ENCODE measurements at regions not wholly inside any gene's neighbourhood (a gene's known extent, or its start where the extent isn't known, plus 50 kb on each side); places are given as distances from the start of the nearest gene placed in this dataset.
"Not testable (repeated sequence)": the region's sequence is repeated elsewhere in the genome, so short reads cannot be mapped to it uniquely, and the experiment has no call there.

GRCh38 chr16:60392380-60392779 lies 1643.9 kb downstream of the CDH8 start:
- Histone ChIP-seq H3K9me3 (ENCODE audit: control insufficient read depth in 1 of 2, low read length in 2 of 2) (peaks cover 3% of the 10 kb centered on the region in 2 donors), H3K4me3 (ENCODE audit: low read depth in 1 of 2, low read length in 2 of 2) (no peak overlapping the region), H3K27me3 (ENCODE audit: control insufficient read depth in 1 of 2, insufficient read depth in 2 of 2, low read length in 2 of 2) (no peaks in the 10 kb centered on the region), H3K4me1 (ENCODE audit: control insufficient read depth in 1 of 2, insufficient read depth in 2 of 2, low read length in 2 of 2) (no peaks in the 10 kb centered on the region), H3K36me3 (ENCODE audit: control insufficient read depth in 1 of 2, insufficient read depth in 2 of 2, low read length in 2 of 2) (no peaks in the 10 kb centered on the region), H3K9ac (ENCODE audit: low read depth in 1 of 2, low read length in 2 of 2) (no peak overlapping the region), H3K27ac (ENCODE audit: low read depth, low read length) (no peak overlapping the region)

DNA sequence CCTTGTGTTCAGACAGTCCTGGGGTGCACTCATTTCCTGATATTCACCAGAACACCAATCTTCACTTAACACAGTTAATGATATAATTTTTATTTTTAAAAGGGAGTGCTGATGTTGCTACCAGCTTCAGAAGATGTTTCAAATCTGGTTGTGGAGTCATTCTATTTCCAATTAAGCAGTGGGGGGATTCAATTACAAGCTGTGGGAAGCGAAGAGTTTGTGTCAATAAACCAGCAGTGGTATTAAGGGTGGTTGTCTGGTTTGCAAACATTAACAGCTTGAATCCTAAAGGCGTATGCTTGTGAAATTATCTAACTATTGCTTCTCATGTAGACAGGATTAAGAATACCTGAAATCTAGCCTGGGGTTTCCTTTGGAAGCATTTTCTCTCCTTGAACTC lies 1637.5 kb upstream of the GOT2 start:
- Histone ChIP-seq H3K27me3 (ENCODE audit: control insufficient read depth in 1 of 2, insufficient read depth in 2 of 2, low read length in 2 of 2) (no peaks in the 10 kb centered on the region), H3K36me3 (ENCODE audit: control insufficient read depth in 1 of 2, insufficient read depth in 2 of 2, low read length in 2 of 2) (no peaks in the 10 kb centered on the region), H3K4me3 (ENCODE audit: low read depth in 1 of 2, low read length in 2 of 2) (no peak overlapping the region), H3K4me1 (ENCODE audit: control insufficient read depth in 1 of 2, insufficient read depth in 2 of 2, low read length in 2 of 2) (no peaks in the 10 kb centered on the region), H3K27ac (ENCODE audit: low read depth, low read length) (no peak overlapping the region), H3K9me3 (ENCODE audit: control insufficient read depth in 1 of 2, low read length in 2 of 2) (peaks cover 0 to 5% of the 10 kb centered on the region in 2 donors), H3K9ac (ENCODE audit: low read depth in 1 of 2, low read length in 2 of 2) (no peak overlapping the region)

DNA sequence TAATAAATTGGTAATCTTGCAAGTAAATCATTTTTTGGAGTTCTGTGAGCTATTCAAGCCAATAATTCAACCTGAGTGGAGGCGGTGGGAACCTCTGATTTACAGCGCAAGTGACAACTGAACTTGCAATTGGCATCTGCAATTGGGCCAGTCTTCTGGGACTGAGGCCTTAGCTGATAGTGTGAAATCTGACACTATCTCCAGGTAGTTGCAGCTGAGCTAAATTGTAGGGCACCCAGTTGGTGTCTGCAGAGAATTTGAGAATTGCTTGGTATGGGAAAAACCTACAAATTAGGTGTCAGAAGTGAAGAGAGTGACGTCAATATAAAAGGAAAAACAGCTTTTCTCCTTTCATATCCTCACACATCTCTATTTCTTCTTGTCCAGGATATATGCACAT lies 1633.6 kb upstream of the GOT2 start:
- H3K9me3 ChIP-seq (ENCODE audit: control insufficient read depth in 1 of 2, low read length in 2 of 2), result peaks cover 0 to 6% of the 10 kb centered on the region in 2 donors
- H3K27ac ChIP-seq (ENCODE audit: low read depth, low read length), result no peak overlapping the region
- H3K36me3 ChIP-seq (ENCODE audit: control insufficient read depth in 1 of 2, insufficient read depth in 2 of 2, low read length in 2 of 2), result no peaks in the 10 kb centered on the region
- no peak overlapping the region for H3K4me3 ChIP-seq (ENCODE audit: low read depth in 1 of 2, low read length in 2 of 2)
- no peaks in the 10 kb centered on the region for H3K4me1 ChIP-seq (ENCODE audit: control insufficient read depth in 1 of 2, insufficient read depth in 2 of 2, low read length in 2 of 2)
- no peak overlapping the region for H3K9ac ChIP-seq (ENCODE audit: low read depth in 1 of 2, low read length in 2 of 2)
- no peaks in the 10 kb centered on the region for H3K27me3 ChIP-seq (ENCODE audit: control insufficient read depth in 1 of 2, insufficient read depth in 2 of 2, low read length in 2 of 2)

- H3K9me3 ChIP-seq (ENCODE audit: control insufficient read depth in 1 of 2, low read length in 2 of 2), result peaks cover 0 to 4% of the 10 kb centered on the region in 2 donors
- H3K27ac ChIP-seq (ENCODE audit: low read depth, low read length), result no peak overlapping the region
- no peaks in the 10 kb centered on the region for H3K36me3 ChIP-seq (ENCODE audit: control insufficient read depth in 1 of 2, insufficient read depth in 2 of 2, low read length in 2 of 2)
- no peaks in the 10 kb centered on the region for H3K4me1 ChIP-seq (ENCODE audit: control insufficient read depth in 1 of 2, insufficient read depth in 2 of 2, low read length in 2 of 2)
- no peak overlapping the region for H3K9ac ChIP-seq (ENCODE audit: low read depth in 1 of 2, low read length in 2 of 2)
- no peaks in the 10 kb centered on the region for H3K27me3 ChIP-seq (ENCODE audit: control insufficient read depth in 1 of 2, insufficient read depth in 2 of 2, low read length in 2 of 2)
- H3K4me3 ChIP-seq (ENCODE audit: low read depth in 1 of 2, low read length in 2 of 2), result no peak overlapping the region
These were observed 1629.5 kb upstream of the GOT2 start for GRCh38 chr16:60363566-60363965.

DNA sequence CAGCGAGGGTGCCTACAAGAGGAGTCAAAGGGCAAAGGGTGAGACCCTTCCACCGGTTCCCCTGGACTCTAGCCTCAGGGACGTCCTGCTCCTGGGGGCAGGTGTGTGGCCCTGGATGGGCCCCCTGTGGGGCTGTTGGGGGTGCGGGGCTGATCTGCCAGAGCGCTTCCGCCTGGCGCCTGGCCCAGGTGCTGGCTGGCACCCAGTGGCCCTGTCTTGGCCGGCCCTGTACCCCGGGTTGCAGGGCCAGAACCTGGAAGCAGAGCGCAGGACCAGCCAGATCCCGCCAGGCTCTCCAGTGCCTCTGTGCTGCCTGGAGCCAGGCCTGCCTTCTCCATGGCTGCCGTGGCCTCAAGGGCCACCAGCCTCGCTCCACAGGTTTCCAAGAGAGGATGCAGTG lies 1625.8 kb upstream of the GOT2 start:
- not testable (repeated sequence) for H3K4me3 ChIP-seq (ENCODE audit: low read depth in 1 of 2, low read length in 2 of 2); H3K27ac ChIP-seq (ENCODE audit: low read depth, low read length); H3K27me3 ChIP-seq (ENCODE audit: control insufficient read depth in 1 of 2, insufficient read depth in 2 of 2, low read length in 2 of 2); H3K9me3 ChIP-seq (ENCODE audit: control insufficient read depth in 1 of 2, low read length in 2 of 2); H3K36me3 ChIP-seq (ENCODE audit: control insufficient read depth in 1 of 2, insufficient read depth in 2 of 2, low read length in 2 of 2); H3K4me1 ChIP-seq (ENCODE audit: control insufficient read depth in 1 of 2, insufficient read depth in 2 of 2, low read length in 2 of 2); H3K9ac ChIP-seq (ENCODE audit: low read depth in 1 of 2, low read length in 2 of 2)

GRCh38 chr16:60359412-60359811 lies 1625.3 kb upstream of the GOT2 start:
- H3K4me3 ChIP-seq (ENCODE audit: low read depth in 1 of 2, low read length in 2 of 2); H3K4me1 ChIP-seq (ENCODE audit: control insufficient read depth in 1 of 2, insufficient read depth in 2 of 2, low read length in 2 of 2); H3K27ac ChIP-seq (ENCODE audit: low read depth, low read length); H3K9ac ChIP-seq (ENCODE audit: low read depth in 1 of 2, low read length in 2 of 2); H3K36me3 ChIP-seq (ENCODE audit: control insufficient read depth in 1 of 2, insufficient read depth in 2 of 2, low read length in 2 of 2); H3K27me3 ChIP-seq (ENCODE audit: control insufficient read depth in 1 of 2, insufficient read depth in 2 of 2, low read length in 2 of 2); H3K9me3 ChIP-seq (ENCODE audit: control insufficient read depth in 1 of 2, low read length in 2 of 2): not testable (repeated sequence)

- not testable (repeated sequence) for H3K4me3 ChIP-seq (ENCODE audit: low read depth in 1 of 2, low read length in 2 of 2); H3K4me1 ChIP-seq (ENCODE audit: control insufficient read depth in 1 of 2, insufficient read depth in 2 of 2, low read length in 2 of 2); H3K27ac ChIP-seq (ENCODE audit: low read depth, low read length); H3K36me3 ChIP-seq (ENCODE audit: control insufficient read depth in 1 of 2, insufficient read depth in 2 of 2, low read length in 2 of 2); H3K27me3 ChIP-seq (ENCODE audit: control insufficient read depth in 1 of 2, insufficient read depth in 2 of 2, low read length in 2 of 2); H3K9ac ChIP-seq (ENCODE audit: low read depth in 1 of 2, low read length in 2 of 2); H3K9me3 ChIP-seq (ENCODE audit: control insufficient read depth in 1 of 2, low read length in 2 of 2)
These were observed 1623.9 kb upstream of the GOT2 start for GRCh38 chr16:60357876-60358522.

- no peaks in the 10 kb centered on the region for H3K4me1 ChIP-seq (ENCODE audit: control insufficient read depth in 1 of 2, insufficient read depth in 2 of 2, low read length in 2 of 2)
- no peak overlapping the region for H3K4me3 ChIP-seq (ENCODE audit: low read depth in 1 of 2, low read length in 2 of 2)
- H3K9ac ChIP-seq (ENCODE audit: low read depth in 1 of 2, low read length in 2 of 2), result no peak overlapping the region
- H3K36me3 ChIP-seq (ENCODE audit: control insufficient read depth in 1 of 2, insufficient read depth in 2 of 2, low read length in 2 of 2), result no peaks in the 10 kb centered on the region
- H3K27me3 ChIP-seq (ENCODE audit: control insufficient read depth in 1 of 2, insufficient read depth in 2 of 2, low read length in 2 of 2), result no peaks in the 10 kb centered on the region
- no peak overlapping the region for H3K27ac ChIP-seq (ENCODE audit: low read depth, low read length)
- peaks cover 3 to 4% of the 10 kb centered on the region in 2 donors for H3K9me3 ChIP-seq (ENCODE audit: control insufficient read depth in 1 of 2, low read length in 2 of 2)
These were observed 1612.1 kb upstream of the GOT2 start for GRCh38 chr16:60346256-60346655.

- H3K9me3 ChIP-seq (ENCODE audit: control insufficient read depth in 1 of 2, low read length in 2 of 2), result peaks cover 9 to 10% of the 10 kb centered on the region in 2 donors
- no peak overlapping the region for H3K27ac ChIP-seq (ENCODE audit: low read depth, low read length)
- no peaks in the 10 kb centered on the region for H3K4me1 ChIP-seq (ENCODE audit: control insufficient read depth in 1 of 2, insufficient read depth in 2 of 2, low read length in 2 of 2)
- no peak overlapping the region for H3K4me3 ChIP-seq (ENCODE audit: low read depth in 1 of 2, low read length in 2 of 2)
- H3K36me3 ChIP-seq (ENCODE audit: control insufficient read depth in 1 of 2, insufficient read depth in 2 of 2, low read length in 2 of 2), result no peaks in the 10 kb centered on the region
- H3K9ac ChIP-seq (ENCODE audit: low read depth in 1 of 2, low read length in 2 of 2), result no peak overlapping the region
- no peaks in the 10 kb centered on the region for H3K27me3 ChIP-seq (ENCODE audit: control insufficient read depth in 1 of 2, insufficient read depth in 2 of 2, low read length in 2 of 2)
These were observed 1603.6 kb upstream of the GOT2 start for GRCh38 chr16:60337671-60338070.

- no peak overlapping the region for H3K9ac ChIP-seq (ENCODE audit: low read depth in 1 of 2, low read length in 2 of 2)
- no peaks in the 10 kb centered on the region for H3K36me3 ChIP-seq (ENCODE audit: control insufficient read depth in 1 of 2, insufficient read depth in 2 of 2, low read length in 2 of 2)
- H3K4me1 ChIP-seq (ENCODE audit: control insufficient read depth in 1 of 2, insufficient read depth in 2 of 2, low read length in 2 of 2), result no peaks in the 10 kb centered on the region
- no peak overlapping the region for H3K27ac ChIP-seq (ENCODE audit: low read depth, low read length)
- H3K4me3 ChIP-seq (ENCODE audit: low read depth in 1 of 2, low read length in 2 of 2), result no peak overlapping the region
- H3K27me3 ChIP-seq (ENCODE audit: control insufficient read depth in 1 of 2, insufficient read depth in 2 of 2, low read length in 2 of 2), result no peaks in the 10 kb centered on the region
- H3K9me3 ChIP-seq (ENCODE audit: control insufficient read depth in 1 of 2, low read length in 2 of 2), result peaks cover 5 to 24% of the 10 kb centered on the region in 2 donors
These were observed 1597.1 kb upstream of the GOT2 start for GRCh38 chr16:60331168-60331567.

DNA sequence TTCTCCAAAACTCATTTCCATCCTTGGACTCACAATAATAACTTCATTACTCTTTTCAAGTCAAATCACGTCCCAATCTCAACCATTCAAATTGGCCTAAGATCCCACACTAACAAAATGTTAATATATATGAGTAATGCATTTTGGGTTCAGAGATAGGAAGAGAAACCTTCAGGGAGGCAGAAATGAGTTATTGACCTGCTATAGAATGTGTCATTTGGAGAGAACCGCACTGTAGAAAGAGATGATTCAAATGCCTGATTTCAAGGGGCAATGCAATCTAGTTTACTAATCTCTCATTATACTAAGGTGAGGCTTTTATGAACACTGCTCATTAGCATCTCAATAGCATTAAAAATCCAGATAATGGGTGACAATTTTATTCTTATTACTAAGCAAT lies 1595.0 kb upstream of the GOT2 start:
- no peaks in the 10 kb centered on the region for H3K36me3 ChIP-seq (ENCODE audit: control insufficient read depth in 1 of 2, insufficient read depth in 2 of 2, low read length in 2 of 2)
- H3K4me1 ChIP-seq (ENCODE audit: control insufficient read depth in 1 of 2, insufficient read depth in 2 of 2, low read length in 2 of 2), result no peaks in the 10 kb centered on the region
- peaks cover 8 to 24% of the 10 kb centered on the region in 2 donors for H3K9me3 ChIP-seq (ENCODE audit: control insufficient read depth in 1 of 2, low read length in 2 of 2)
- H3K27me3 ChIP-seq (ENCODE audit: control insufficient read depth in 1 of 2, insufficient read depth in 2 of 2, low read length in 2 of 2), result no peaks in the 10 kb centered on the region
- no peak overlapping the region for H3K27ac ChIP-seq (ENCODE audit: low read depth, low read length)
- H3K9ac ChIP-seq (ENCODE audit: low read depth in 1 of 2, low read length in 2 of 2), result no peak overlapping the region
- no peak overlapping the region for H3K4me3 ChIP-seq (ENCODE audit: low read depth in 1 of 2, low read length in 2 of 2)

All from duodenal mucosa (tissue), 2 donors.